Neural cell (in vitro differentiated cells): ENCODE measurements at regions not wholly inside any gene's neighbourhood (a gene's known extent, or its start where the extent isn't known, plus 50 kb on each side); places are given as distances from the start of the nearest gene placed in this dataset.

ENCODE experiments used
- H2AFZ ChIP-seq: fragments of 200-600, 300-800 bp; sonication (generic), shearing (Covaris generic); 2 replicates; pipeline ENCODE4 v1.6.0; 2014; ENCODE audit warnings: low read depth, mild to moderate bottlenecking, antibody characterized with exemption, low read length, moderate library complexity
- H3F3A ChIP-seq: fragments of 200-600 bp; shearing (Covaris generic); 2 replicates; pipeline ENCODE4 v1.6.1; 2016; ENCODE audit warnings: mild to moderate bottlenecking, moderate library complexity, mixed read lengths, antibody characterized with exemption, low read length; ENCODE audit not compliant: insufficient read depth, poor library complexity, severe bottlenecking
- H3K27ac ChIP-seq: fragments of 200-600, 300-800 bp; sonication (generic), shearing (Covaris generic); 2 replicates; pipeline ENCODE4 v1.5.1; 2014; ENCODE audit warnings: mild to moderate bottlenecking, low read length, moderate library complexity
- H3K27me3 ChIP-seq: fragments of 300-800, 200-600 bp; sonication (generic), shearing (Covaris generic); 2 replicates; pipeline ENCODE4 v1.6.0; 2014; ENCODE audit warnings: mild to moderate bottlenecking, low read depth, low read length, moderate library complexity; ENCODE audit not compliant: insufficient read depth
- H3K36me3 ChIP-seq: fragments of 300-800, 200-600 bp; sonication (generic), shearing (Covaris generic); 2 replicates; pipeline ENCODE4 v1.5.1; 2014; ENCODE audit warnings: mild to moderate bottlenecking, antibody characterized with exemption, low read length, moderate library complexity; ENCODE audit not compliant: insufficient read depth
- H3K4me2 ChIP-seq: fragments of 300-800, 200-600 bp; sonication (generic), shearing (Covaris generic); 2 replicates; pipeline ENCODE4 v1.6.0; 2014; ENCODE audit warnings: mild to moderate bottlenecking, low read length
- H3K4me3 ChIP-seq: fragments of 300-800, 200-600 bp; sonication (generic), shearing (Covaris generic); 2 replicates; pipeline ENCODE4 v1.5.1; 2014; ENCODE audit warnings: mild to moderate bottlenecking, low read length, moderate library complexity
- H3K79me2 ChIP-seq: fragments of 200-600 bp; shearing (Covaris generic); replicated peaks from 2 replicates; pipeline ENCODE4 v1.6.0; 2014; ENCODE audit warnings: mild to moderate bottlenecking, low read length, moderate library complexity; ENCODE audit not compliant: insufficient read depth
- H3K9ac ChIP-seq: fragments of 300-800, 200-600 bp; sonication (generic), shearing (Covaris generic); 2 replicates; pipeline ENCODE4 v1.6.1; 2016; ENCODE audit warnings: mild to moderate bottlenecking, low read length, mixed read lengths
- H3K9me2 ChIP-seq: fragments of 200-600 bp; shearing (Covaris generic); 2 replicates; pipeline ENCODE4 v1.6.1; 2016; ENCODE audit warnings: mild to moderate bottlenecking, low read length, mixed read lengths; ENCODE audit not compliant: insufficient read depth
- H3K9me3 ChIP-seq: fragments of 200-600, 300-800 bp; sonication (generic), shearing (Covaris generic); 2 replicates; pipeline ENCODE4 v1.6.1; 2016; ENCODE audit warnings: mild to moderate bottlenecking, mixed run types, low read length, moderate library complexity, mixed read lengths
- H4K20me1 ChIP-seq: fragments of 200-600 bp; shearing (Covaris generic); 2 replicates; pipeline ENCODE4 v1.6.1; 2016; ENCODE audit warnings: mild to moderate bottlenecking, mixed run types; ENCODE audit not compliant: insufficient read depth
- EP300 ChIP-seq: fragments of 450-650 bp; conservative IDR thresholded peaks from 2 replicates; pipeline ENCODE4 v1.6.1; 2014; ENCODE audit warnings: antibody characterized with exemption, mild to moderate bottlenecking, moderate library complexity; ENCODE audit not compliant: poor library complexity, severe bottlenecking
- EZH2 ChIP-seq: fragments of 200-600, 300-800 bp; shearing (Covaris generic), sonication (generic); IDR thresholded peaks from 2 replicates; pipeline ENCODE4 v1.6.1; 2014; ENCODE audit warnings: antibody characterized with exemption, low read length, borderline replicate concordance, mild to moderate bottlenecking; ENCODE audit not compliant: insufficient read depth, poor library complexity, severe bottlenecking
- MXI1 ChIP-seq: fragments of 450-650 bp; conservative IDR thresholded peaks from 2 replicates; pipeline ENCODE4 v1.6.1; 2014; ENCODE audit warnings: antibody characterized with exemption, mild to moderate bottlenecking; ENCODE audit not compliant: poor library complexity, severe bottlenecking
- POLR2AphosphoS5 ChIP-seq: IDR thresholded peaks from 2 replicates; pipeline ENCODE4 v1.6.1; 2012
- RAD21 ChIP-seq: fragments of 450-650 bp; conservative IDR thresholded peaks from 2 replicates; pipeline ENCODE4 v1.6.1; 2014; ENCODE audit warnings: antibody characterized with exemption, mild to moderate bottlenecking, moderate library complexity
- SMC3 ChIP-seq: fragments of 450-650 bp; conservative IDR thresholded peaks from 2 replicates; pipeline ENCODE4 v1.6.1; 2014; ENCODE audit warnings: antibody characterized with exemption, mild to moderate bottlenecking, moderate library complexity; ENCODE audit not compliant: poor library complexity
- TAF1 ChIP-seq: IDR thresholded peaks from 2 replicates; pipeline ENCODE4 v1.6.1; 2012; ENCODE audit warnings: low read depth
- TF ChIP-seq, protein P1 (sequence below): fragments of 450-650 bp; IDR thresholded peaks from 2 replicates; pipeline ENCODE4 v1.5.1; 2014; ENCODE audit warnings: antibody characterized with exemption, mild to moderate bottlenecking, moderate library complexity; ENCODE audit not compliant: poor library complexity, severe bottlenecking
- TF ChIP-seq, protein P2 (sequence below): IDR thresholded peaks from 2 replicates; pipeline ENCODE4 v1.6.1; 2012; ENCODE audit warnings: borderline replicate concordance

DNA sequence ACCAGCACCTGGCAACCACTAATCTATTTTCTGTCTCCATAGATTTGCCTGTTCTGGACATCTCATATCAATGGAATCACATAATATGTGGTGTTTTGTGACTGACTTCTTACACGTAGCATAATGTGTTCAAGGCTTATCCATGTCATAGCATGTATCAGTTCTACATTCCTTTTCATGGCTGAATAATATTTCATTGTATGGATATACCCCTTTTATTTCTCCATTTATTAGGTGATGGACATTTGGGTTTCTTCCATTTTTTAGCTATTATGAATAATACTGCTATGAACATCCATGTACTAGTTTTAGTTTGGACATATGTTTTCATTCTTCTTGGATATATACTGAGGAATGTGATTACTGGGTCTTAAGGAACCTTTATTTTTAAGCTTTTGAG is 78.0 kb upstream of the OLIG2 start:
- Histone ChIP-seq H4K20me1 (no peaks in the 10 kb centered on the region), H3K4me2 (no peak overlapping the region), H3K27ac (no peak overlapping the region), H3K36me3 (no peaks in the 10 kb centered on the region), H3K9ac (no peak overlapping the region), H3K9me2 (no peaks in the 10 kb centered on the region), H3F3A (no peaks in the 10 kb centered on the region), H3K27me3 (no peaks in the 10 kb centered on the region), H3K79me2 (no peaks in the 10 kb centered on the region), H2AFZ (no peak overlapping the region), H3K4me3 (no peak overlapping the region), H3K9me3 (no peaks in the 10 kb centered on the region)
- TF ChIP-seq, protein P1, sequence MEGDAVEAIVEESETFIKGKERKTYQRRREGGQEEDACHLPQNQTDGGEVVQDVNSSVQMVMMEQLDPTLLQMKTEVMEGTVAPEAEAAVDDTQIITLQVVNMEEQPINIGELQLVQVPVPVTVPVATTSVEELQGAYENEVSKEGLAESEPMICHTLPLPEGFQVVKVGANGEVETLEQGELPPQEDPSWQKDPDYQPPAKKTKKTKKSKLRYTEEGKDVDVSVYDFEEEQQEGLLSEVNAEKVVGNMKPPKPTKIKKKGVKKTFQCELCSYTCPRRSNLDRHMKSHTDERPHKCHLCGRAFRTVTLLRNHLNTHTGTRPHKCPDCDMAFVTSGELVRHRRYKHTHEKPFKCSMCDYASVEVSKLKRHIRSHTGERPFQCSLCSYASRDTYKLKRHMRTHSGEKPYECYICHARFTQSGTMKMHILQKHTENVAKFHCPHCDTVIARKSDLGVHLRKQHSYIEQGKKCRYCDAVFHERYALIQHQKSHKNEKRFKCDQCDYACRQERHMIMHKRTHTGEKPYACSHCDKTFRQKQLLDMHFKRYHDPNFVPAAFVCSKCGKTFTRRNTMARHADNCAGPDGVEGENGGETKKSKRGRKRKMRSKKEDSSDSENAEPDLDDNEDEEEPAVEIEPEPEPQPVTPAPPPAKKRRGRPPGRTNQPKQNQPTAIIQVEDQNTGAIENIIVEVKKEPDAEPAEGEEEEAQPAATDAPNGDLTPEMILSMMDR: no peak
- TF ChIP-seq RAD21 (no peak), EP300 (no peak), POLR2AphosphoS5 (no peak), EZH2 (no peak), MXI1 (no peak), SMC3 (no peak), TAF1 (no peak)
- TF ChIP-seq, protein P2, sequence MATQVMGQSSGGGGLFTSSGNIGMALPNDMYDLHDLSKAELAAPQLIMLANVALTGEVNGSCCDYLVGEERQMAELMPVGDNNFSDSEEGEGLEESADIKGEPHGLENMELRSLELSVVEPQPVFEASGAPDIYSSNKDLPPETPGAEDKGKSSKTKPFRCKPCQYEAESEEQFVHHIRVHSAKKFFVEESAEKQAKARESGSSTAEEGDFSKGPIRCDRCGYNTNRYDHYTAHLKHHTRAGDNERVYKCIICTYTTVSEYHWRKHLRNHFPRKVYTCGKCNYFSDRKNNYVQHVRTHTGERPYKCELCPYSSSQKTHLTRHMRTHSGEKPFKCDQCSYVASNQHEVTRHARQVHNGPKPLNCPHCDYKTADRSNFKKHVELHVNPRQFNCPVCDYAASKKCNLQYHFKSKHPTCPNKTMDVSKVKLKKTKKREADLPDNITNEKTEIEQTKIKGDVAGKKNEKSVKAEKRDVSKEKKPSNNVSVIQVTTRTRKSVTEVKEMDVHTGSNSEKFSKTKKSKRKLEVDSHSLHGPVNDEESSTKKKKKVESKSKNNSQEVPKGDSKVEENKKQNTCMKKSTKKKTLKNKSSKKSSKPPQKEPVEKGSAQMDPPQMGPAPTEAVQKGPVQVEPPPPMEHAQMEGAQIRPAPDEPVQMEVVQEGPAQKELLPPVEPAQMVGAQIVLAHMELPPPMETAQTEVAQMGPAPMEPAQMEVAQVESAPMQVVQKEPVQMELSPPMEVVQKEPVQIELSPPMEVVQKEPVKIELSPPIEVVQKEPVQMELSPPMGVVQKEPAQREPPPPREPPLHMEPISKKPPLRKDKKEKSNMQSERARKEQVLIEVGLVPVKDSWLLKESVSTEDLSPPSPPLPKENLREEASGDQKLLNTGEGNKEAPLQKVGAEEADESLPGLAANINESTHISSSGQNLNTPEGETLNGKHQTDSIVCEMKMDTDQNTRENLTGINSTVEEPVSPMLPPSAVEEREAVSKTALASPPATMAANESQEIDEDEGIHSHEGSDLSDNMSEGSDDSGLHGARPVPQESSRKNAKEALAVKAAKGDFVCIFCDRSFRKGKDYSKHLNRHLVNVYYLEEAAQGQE: no peak

DNA sequence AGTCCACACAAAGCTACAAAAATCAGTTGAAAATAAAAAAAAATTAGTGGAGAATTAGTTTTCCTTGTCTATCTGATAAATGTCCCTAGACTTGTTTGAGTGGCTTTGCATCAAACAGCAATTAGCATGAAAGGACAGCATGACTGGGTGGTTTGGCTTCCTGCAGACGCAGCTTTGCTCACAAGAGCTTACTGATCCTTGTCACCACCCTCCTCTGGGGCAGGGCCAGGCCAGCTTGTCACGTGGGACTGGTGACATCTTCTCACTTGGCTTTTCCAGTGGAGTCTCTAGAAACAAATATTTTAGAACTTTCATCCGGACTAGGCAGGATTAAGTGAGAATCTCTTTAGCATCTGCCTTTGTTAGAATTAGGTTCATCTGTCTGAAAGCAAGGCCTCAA is 76.0 kb upstream of the OLIG2 start:
- Histone ChIP-seq H3K79me2 (no peaks in the 10 kb centered on the region), H2AFZ (no peak overlapping the region), H3K36me3 (no peaks in the 10 kb centered on the region), H3K9me3 (no peaks in the 10 kb centered on the region), H3K27ac (no peak overlapping the region), H3K9ac (no peak overlapping the region), H4K20me1 (no peaks in the 10 kb centered on the region), H3K9me2 (no peaks in the 10 kb centered on the region), H3K27me3 (no peaks in the 10 kb centered on the region), H3K4me2 (no peak overlapping the region), H3F3A (peaks cover under 1% of the 10 kb centered on the region), H3K4me3 (no peak overlapping the region)
- no peak for TF ChIP-seq TAF1
- no peak for TF ChIP-seq SMC3
- no peak for TF ChIP-seq EP300
- no peak for TF ChIP-seq POLR2AphosphoS5
- no peak for TF ChIP-seq EZH2
- TF ChIP-seq, protein P1: no peak
- TF ChIP-seq MXI1: no peak
- TF ChIP-seq, protein P2: no peak
- TF ChIP-seq RAD21: no peak
